HG03108 (cell line): ENCODE measurements at regions not wholly inside any gene's neighbourhood (a gene's known extent, or its start where the extent isn't known, plus 50 kb on each side); places are given as distances from the start of the nearest gene placed in this dataset.

Experiments
- ATAC-seq: cut with Tn5 transposase; IDR thresholded peaks from one replicate; pipeline ENCODE4 v1.9.1; 2021; ENCODE audit warnings: moderate library complexity; ENCODE audit not compliant: unreplicated experiment

DNA sequence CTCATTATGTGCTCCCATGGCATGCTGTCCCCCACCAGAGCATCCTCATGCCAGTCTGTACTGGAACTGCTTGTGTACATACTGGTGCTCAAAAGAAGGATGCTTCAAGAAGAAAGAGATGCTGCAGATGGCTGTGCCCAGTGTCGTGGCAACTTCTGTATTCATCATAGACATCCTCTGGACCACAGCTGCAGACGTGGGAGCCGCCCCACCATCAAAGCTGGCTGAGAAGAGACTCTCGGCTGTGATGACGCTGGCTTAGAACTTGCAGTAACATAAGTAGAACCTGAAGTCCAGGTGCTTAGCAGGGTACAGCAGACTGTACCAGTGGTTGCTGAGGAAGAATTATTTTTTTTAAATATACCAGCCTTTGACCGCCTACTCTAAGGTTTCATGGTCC is 112.6 kb upstream of the ARHGAP5 start:
- ATAC-seq, result no peak

DNA sequence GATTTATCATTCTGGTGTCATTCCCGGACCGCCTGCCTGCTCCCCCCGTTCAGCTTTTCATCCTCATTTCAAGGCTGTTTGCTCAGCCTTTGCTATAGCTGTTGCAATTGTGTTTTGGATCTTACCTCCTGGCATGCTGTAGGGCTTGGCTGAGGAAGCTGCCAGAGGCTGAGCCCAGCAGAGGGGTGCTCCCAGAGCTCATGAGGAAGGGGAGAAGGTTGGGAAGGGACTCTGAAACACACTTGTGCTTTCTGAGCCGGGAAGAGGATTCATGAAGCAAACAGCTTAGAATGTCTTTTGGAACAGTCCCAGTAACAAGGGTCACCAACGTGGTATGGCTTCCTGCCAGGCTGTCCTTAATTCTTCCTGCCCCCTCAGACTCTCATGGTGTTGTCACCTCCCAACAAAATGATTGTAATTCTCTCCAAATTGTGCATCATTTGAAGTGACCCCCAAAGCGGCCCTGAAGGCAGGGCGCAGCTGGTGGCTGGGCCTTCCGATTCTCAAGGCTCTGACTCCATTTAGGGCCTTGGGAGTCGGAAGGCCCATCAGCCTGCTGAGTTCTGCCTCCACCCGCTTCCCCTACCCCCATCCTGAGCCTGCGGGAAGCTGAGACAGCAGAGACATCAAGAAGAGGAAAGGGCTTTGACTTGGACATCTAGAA is 111.9 kb upstream of the ARHGAP5 start:
- ATAC-seq, result no peak

DNA sequence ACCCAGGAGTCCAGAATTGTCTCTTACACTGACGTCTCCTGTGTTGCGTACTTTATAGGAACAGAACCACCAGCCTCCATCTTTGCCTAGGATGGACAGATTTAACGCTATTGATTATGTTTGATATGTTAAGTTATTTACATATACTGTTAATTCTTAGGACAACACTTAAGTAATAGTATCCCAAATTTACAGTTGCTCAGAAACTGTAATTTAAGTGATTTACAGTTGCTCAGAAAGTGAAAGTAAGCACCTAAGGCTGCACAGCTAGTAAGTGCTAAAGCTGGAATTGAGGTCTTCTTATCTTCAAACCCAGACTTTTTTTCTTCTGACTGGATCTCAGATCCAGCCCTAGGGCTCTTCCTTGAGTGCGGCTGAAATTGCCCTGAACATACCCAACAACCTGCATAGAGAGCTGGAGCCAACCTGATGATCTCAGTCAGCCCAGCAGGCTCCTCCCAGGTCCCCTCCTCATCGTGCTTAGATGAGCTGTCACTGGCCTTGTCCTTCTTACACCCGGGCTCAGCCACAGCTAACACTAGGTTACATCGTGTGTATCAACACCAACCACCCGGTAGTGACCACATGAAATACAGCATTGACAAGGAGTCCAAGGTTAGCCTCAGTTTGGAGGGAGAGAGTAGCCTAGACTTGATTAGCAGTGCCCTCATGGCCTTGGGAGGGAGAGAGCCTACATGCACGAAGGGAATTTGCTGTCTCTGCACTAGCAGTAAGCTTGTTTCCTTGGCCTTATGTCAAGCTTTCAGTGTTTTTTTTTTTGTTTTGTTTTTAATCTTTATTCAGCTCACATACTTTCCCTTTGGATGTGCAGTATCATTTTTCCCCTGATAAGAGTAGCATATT is 111.1 kb upstream of the ARHGAP5 start:
- ATAC-seq, result no peak

DNA sequence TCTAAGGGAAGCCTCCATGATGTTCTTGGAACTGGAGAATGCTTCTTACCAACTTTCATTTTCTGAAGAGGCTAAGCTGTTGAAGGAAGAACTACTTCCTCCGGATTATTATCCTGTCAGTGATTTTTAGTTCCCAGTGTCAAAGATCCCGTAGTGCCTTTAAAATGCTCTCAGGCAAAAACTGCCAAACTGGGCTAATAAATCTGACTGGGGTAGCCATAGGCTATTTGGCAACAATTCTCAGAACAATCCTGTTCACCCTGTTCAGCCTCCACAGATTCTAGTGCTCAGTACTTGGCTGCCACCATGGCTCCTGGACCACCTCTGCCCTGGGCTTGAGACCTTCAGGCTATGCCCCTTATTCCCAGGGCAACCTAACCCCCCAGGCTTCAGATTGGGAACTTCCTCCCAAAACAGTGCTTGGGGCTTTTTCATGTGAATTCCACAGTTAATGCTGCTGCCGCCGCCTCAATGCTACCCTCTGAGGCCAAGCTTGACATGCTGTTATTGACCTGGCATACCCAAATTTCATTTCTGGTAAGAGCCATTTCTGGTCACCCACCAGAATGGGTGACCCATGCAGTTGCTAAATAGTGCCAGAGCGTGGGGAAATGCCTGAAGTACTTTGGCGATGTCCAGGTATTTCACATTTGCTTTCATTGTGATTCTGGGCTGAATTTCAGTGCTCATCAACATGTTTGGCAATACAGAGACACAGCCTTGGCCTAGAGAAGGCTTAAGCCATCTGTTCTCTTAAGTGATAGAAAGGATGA is 110.0 kb upstream of the ARHGAP5 start:
- ATAC-seq, result no peak

DNA sequence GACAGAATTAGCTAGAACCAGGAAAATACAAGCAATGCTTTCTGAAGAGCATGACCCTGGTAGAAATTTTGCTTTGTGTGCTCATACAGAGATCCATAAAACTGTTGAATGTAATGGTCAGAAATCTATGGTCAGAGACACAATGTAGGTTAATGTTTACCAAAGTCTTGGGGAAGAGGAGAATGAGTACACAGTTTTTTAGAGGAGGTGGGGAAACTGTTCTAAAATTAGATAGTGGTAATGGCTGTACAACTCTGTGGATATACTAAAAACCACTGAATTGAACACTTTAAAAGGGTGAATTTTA is 109.5 kb upstream of the ARHGAP5 start:
- no peak for ATAC-seq

DNA sequence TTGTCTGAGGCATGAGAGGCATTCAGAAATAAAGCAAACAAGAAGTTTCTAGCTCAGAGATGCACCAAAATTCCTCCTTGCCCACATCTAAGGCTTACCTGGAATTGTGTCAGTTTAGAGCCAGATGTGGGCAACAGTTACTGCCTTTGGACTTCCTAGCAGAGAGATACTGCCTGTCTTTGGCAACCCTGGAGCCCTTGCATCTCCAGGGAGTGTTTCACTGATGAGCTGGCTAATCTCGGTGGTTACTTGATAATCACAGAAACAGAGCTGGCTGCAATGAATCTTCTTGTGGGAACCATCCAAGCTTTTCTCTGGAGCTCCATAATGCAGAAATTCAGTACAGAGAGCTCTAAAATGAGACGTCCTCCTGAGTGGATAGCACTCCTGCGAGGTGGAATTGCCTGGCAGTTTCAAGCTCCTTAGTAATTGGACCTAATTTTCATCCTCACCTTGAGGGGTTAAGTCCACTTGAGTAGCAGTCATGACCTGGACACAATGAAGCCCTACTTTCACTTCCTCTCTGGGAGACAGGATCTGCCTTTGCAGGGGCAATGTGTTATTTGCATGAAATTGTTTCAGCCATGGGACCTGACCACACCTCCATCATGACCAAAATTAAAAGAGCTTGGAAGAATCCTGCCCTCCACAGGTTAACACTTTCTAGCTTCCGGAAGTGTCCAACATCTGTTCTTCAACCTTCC is 108.8 kb upstream of the ARHGAP5 start:
- peak; percentile 62 for ATAC-seq

DNA sequence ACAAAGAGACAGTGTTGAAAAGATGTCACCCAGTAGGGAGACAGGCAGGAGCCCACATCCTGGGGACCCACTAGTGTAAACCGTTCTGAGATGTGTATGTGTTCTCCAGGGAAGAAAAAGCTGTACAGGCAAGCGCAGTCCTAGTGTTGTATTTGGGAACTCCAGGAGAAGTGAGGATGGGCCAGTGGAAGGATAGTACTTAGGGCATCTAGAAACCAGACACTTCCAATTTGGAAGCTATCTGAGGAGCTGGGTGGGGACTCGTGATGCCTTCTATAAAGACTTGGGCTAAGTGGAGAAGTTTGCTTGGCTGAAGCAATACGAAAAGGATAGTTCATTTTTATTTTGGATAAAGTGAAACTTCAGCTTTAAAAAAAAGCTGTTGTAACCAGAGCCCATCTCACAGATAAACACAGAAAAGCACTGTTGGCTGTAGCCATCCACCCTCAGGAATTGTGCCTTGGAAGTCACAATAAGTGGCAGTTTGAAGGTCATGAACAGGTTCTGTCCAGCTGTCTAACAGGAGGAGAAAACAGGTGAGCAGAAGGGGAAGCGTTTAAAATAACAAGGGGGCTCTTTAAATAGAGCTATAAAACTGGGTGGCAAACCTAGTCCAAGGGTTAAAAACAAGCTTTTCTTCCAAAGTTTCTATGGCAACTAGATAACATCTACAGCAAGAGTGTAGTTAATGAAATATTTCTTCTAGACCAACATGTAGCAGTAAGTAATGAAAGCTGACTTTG is 108.0 kb upstream of the ARHGAP5 start:
- no peak for ATAC-seq

DNA sequence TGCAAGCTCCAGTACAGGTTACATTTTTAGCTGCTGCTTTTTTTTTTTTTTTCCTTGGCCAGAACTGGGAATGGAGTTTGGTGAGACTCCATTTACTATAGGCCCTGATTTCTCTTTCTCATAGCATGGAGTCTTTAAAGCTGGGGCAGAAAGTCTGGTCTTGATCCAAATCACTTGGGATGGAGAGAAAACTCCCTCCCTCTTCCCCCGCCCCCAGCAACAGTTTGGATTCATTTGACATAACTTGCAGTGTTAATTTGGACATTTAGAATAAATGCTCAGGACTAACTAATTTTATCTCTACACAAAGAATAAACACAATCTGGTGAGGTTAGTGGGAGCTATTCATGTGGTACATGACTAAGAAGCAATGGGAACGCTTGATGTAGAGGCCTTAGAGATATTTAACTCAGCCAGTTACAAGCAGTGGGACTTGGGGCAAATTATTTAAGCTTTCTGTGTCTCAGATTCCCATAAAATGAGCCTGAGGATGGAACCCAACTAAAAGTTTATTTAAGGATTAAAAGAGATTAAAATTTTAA is 107.3 kb upstream of the ARHGAP5 start:
- no peak for ATAC-seq

DNA sequence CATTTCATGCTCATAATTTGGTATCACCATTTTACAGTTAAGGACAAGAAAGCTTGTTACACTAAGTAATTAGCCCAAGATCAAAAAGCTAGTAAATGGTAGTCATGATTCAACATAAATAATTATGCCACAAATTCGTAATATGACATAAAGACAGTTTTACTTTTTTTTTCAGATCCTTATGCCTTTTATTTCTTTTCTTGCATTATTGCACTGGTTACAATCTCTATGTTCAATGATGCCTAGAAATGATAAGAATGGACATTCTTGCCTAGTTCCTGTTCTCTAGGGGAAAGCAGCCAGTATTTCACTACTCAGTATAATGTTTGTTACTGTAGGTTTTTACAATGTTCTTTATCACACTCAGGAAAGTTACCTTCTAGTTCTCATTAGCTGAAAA is 106.4 kb upstream of the ARHGAP5 start:
- ATAC-seq, result no peak

DNA sequence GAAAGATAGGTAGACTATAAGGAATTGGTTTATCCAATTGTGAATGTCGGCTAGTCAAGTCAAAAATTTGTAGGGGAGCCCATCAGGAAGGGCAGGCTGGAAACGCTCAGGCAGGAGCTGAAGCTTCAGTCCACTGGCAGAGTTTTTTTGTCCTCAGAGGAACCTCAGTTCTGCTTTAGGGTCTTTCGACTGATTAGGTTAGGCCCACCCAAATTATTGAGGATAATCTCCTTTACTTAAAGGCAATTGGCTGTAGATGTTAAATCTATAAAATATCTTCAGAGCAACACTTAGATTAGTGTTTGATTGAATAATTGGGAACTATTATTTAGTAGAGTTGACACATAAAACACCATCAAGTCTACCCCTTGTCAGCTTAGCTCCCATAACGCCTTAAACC is 105.5 kb upstream of the ARHGAP5 start:
- no peak for ATAC-seq

DNA sequence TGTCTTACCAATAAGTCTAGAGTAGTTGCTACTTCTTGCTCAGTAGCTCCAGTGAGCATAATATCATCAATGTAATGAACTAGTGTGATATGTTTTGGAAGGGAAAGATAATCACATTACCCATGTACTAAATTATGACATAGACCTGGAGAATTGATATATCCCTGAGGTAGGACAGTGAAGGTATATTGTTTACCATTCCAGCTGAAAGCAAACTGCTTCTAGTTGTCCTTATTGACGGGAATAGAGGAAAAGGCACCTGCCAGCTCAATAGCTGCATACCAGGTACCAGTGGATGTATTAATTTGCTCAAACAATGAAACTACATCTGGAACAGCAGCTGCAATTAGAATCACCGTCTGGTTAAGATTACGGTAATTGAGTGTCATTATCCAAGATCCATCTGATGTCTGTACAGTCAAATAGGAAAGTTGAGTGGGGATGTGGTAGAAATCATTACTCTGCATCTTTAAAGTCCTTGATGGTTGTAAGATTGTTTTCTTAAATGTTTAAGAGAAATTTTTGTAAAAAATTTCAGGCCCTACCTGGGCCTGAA is 100.0 kb upstream of the ARHGAP5 start:
- ATAC-seq, result no peak

DNA sequence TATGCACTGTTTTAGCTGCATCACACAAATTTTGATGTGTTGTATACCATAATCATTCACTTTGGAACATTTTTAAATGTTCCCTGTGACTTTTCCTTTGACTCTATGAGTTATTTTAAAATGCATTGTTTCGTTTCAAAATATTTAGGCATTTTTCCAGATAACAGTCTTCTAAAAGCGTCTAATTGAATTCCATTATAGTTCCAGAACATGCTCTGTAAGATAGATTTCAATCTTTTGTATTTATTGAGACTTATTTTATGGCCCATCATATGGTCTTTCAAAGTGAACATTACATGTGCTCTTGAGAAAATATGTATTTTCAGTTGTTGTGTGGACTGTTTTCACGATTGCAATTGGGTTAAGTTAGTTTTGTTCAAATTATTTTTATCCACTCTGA is 98.7 kb upstream of the ARHGAP5 start:
- ATAC-seq, result no peak

DNA sequence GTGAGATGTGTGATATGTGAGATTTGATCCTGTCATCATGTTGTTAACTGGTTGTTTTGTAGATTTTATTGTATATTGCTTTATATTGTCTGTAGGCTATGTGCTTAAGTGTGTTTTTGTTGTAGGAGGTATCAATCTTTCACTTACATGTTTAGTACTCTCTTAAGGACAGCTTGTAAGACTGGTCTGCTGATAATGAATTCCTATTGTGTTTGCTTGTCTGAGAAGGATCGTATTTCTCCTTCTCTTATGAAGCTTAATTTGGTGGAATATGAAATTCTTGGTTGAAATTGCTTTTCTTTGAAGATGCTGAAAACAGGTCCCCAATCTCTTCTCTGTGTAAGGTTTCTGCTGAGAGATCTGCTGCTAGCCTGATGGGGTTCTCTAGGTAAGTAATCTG is 94.5 kb upstream of the ARHGAP5 start:
- no peak for ATAC-seq

DNA sequence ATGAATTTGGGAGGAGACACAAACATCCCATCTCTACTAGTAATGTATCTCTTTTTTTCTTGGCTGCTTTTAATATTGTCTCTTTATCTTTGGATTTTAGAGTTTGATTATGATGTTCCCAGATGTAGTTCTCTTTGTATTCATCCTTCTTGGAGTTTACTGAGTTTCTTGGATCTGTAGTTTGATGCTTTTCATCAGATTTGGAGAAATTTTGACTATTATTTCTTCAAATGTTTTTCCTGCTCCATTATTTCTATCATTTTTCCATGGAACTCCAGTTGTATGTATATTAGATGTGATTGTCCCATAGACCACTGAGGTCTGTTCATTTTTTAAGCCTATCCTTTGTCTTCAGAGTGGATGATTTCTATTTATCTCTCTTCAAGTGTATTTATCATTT is 90.7 kb upstream of the ARHGAP5 start:
- no peak for ATAC-seq

DNA sequence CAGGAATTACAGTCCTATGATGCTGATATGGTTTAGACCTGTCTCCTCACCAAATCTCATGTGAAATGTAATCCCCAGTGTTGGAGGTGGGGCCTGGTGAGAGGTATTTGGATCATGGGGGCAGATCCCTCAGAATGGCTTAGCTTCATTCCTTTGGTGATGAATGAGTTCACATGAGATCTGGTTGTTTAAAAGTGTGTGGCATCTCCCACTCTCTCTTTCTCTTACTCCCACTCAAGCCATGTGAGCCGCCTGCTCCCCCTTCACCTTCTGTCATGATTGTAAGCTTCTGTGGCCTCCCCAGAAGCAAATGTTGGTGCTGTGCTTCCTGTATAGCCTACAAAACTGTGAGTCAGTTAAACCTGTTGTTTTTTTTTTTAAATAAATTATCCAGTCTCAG is 89.4 kb upstream of the ARHGAP5 start:
- no peak for ATAC-seq

DNA sequence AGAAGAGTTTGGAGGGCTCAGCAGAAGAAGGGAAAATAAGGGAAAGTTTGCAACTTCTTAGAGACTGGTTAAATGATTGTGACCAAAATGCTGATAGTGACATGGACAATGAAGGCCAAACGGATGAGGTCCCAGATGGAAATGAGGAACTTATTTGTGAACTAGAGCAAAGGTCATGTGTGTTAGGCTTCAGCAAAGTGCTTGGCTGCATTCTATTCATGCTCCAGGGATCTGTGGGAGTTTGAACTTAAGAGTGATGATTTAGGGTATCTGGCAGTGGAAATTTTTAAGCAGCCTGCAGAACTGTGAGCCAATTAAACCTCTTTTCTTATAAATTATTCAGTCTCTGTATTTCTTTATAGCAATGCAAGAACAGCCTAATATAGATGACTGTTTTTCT is 88.9 kb upstream of the ARHGAP5 start:
- ATAC-seq, result no peak

DNA sequence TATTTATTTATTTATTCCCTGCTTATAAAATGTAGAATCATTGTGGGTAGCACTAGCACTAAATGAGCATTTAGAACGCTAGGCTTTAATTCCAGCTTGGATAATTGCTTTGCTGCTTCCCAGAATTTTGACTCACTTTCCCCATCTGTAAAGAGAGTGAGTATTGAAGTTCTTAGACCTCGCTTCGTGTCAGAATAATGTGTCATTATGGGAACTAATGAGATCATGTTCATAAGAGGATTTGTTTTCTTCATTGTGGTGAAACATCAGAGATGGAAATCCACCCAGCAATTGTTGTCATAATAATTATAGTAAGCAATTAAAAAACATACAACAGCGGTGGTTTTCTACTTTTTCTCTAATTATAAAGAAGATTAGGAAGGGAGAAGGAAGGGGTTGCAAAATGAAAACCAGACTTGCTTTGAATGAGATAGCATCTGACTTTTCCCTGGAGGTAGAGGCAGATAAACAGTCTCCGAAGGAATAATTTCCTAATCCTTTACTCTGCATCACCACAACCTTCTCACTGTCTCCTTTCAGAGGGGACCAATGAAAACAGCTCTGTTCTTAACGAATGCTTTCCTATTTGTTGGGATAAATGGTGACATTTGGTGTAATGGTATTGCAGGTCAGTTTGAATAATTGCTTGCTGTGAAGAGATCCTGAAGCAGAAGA is 86.8 kb upstream of the ARHGAP5 start:
- ATAC-seq, result no peak

DNA sequence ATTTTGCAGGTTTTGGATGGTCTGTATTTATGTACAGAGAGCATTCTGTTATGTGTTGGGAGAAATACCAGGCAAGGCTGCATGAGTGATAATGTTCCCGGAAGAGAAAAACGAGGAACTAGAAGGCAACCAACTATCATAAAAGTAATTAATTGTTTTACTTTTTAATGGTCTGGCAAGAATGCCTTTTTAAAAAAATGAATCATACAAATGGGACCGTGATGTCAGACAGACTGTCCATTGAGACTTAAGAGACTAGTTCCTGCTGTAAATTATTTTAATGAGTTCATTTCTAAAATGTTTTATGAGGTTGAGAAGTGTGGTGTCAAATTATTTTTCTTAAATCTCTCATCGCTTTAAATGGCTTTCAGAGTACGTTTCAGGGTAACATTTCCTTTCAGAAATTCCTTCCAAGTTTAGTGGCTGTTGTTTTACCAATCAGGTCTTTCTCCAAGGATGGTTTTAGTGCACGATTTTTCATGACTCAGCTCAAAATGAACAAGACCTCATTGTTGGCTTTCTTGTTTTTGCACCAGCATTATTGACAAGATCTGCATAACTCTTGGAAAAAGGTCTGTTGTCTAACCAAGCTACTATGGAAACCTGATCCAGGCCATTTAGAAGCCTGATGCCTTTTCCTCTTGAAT is 86.1 kb upstream of the ARHGAP5 start:
- no peak for ATAC-seq

DNA sequence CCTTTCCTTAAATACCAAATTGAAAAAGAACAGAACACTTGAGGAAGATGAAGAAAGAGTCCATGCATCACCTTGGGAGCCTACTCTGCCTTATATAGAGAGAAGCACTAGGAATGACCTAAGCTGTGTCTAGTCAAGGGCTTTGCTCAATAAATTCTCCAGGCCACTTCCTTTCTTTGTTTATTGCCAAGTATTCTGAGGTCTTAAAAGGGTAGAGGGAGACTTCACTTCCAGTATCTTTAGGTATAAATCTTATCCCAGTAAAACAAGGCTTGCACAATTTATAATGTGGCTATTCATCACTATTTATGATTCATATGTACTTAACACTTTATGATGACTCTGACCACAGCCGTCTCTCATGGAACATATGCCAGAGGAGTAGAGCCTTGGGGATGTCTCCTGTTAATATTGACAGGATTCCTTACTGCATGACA is 85.1 kb upstream of the ARHGAP5 start:
- no peak for ATAC-seq
